ENCODE measurements at regions not wholly inside any gene's neighbourhood (a gene's known extent, or its start where the extent isn't known, plus 50 kb on each side); places are given as distances from the start of the nearest gene placed in this dataset.

GRCh38 chr3:30263238-30263924, 343.0 kb upstream of the TGFBR2 start:
- DNase-seq (ENCODE audit: low read depth): no peak

DNA sequence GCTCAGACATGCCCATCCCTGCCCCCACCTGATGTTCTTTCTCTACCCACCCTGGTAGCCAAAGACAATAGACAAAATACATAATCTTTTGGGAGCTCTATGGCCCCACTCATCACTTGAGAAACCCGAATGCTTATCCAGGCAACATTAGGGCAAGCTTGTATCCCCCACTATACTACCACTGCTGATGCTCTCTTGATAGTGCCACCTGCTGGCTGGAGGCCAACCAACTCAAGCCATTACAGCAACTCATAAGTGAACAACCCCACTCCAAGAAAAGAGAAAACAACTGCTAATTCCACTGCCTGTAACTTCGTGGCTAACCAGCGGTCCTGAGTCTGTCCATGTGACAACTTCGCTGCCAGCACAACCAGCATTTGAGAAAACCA, 342.5 kb upstream of the TGFBR2 start:
- DNase-seq (ENCODE audit: low read depth): no peak

- DNase-seq (ENCODE audit: low read depth): no peak
Measured at GRCh38 chr3:30266524-30266923, 339.9 kb upstream of the TGFBR2 start.

GRCh38 chr3:30268288-30268687, 338.1 kb upstream of the TGFBR2 start:
- DNase-seq (ENCODE audit: low read depth): no peak

DNA sequence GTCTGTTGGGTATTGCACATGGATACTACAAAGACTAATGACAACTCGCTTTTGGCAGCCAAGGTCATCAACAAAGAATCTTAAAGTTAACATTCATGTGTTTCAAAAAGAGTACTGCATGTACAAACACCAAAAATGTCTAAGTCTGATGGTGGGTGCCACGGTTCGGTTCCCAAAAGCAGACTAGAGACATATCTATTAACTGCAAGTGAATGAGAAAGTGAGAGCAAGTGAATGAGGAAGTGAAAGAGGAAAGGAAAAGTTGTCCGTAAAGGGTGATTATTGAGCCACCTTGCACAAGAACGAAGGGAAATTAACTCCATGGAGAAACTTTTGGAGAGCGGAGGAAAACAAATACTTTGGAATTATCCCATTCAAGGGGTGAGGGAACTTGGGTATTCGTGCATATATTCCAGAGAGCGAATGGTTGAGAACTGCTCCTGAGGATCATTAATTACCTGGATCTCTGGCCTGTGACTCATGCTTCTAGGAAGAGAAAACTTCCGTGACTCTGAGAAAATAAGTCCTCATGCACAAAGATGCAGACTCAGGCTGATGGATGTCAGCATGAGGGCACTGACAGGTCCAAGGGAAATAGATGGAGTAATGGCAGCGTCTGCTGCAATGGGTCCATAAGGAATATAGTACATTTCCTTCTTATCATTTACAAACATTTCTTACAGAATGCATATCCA, 336.5 kb upstream of the TGFBR2 start:
- DNase-seq (ENCODE audit: low read depth): no peak

- DNase-seq (ENCODE audit: low read depth): no peak
Measured at GRCh38 chr3:30271781-30272180, 334.6 kb upstream of the TGFBR2 start.

GRCh38 chr3:30273304-30274072, 332.9 kb upstream of the TGFBR2 start:
- DNase-seq (ENCODE audit: low read depth): no peak

DNA sequence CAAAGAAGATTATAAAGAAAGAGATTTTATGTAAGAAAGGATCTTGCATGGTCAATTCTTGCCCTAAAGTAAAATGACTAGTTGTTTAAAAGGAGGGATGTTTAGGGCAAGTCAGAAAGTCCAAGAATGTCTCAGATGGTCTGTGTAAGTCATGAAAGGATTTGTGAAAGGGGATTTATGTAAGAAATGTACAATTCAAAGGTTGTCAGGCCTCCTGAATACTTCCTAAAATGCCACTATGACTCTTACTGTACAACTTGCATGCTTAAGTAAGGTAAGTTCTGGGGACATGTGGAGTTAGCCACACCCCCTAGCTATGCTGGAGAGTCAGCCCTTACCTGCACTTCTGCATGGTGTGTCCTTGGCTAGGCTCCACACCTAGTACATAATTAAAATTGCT, 328.9 kb upstream of the TGFBR2 start:
- no peak for DNase-seq (ENCODE audit: low read depth)

- DNase-seq (ENCODE audit: low read depth): no peak
Measured at GRCh38 chr3:30281526-30281925, 324.9 kb upstream of the TGFBR2 start.

GRCh38 chr3:30282154-30282696, 324.2 kb upstream of the TGFBR2 start:
- no peak for DNase-seq (ENCODE audit: low read depth)

DNA sequence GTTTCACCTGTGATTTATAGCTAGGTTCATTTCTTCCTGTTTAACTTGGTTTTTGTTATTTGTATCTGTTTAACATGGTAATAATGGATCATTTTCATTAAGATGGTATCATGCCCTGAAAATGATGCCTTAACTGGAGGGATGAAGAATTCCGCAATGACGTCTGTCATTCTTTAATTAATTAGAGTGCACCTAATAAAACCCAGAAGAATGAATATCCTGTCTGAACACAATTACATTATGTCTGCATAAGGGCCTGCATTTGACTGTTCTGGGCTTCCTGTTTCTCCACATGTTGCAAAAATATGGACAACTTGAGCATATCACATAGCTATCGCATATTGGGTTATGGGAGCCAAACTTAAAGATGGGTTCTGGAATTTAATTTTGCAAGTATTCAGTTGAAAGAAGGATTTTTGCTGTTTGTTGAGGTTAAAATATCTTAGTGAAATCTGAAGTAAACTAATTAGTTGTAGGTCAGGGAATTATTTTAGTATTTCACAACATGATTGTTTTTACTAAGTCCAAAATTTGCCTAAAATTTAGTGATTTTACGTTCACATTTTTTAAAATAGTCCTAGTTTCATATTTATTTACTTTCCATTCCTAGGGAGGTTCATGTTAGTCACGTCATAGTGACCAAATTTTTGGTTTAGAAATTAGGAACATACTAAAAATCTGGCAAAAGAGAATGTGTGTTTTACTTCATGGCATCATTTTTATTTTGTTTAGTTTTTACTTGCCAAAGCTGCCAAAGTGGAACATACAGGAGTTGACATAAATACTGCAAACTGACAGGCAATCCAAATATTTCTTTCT, 321.0 kb upstream of the TGFBR2 start:
- DNase-seq (ENCODE audit: low read depth): no peak

DNA sequence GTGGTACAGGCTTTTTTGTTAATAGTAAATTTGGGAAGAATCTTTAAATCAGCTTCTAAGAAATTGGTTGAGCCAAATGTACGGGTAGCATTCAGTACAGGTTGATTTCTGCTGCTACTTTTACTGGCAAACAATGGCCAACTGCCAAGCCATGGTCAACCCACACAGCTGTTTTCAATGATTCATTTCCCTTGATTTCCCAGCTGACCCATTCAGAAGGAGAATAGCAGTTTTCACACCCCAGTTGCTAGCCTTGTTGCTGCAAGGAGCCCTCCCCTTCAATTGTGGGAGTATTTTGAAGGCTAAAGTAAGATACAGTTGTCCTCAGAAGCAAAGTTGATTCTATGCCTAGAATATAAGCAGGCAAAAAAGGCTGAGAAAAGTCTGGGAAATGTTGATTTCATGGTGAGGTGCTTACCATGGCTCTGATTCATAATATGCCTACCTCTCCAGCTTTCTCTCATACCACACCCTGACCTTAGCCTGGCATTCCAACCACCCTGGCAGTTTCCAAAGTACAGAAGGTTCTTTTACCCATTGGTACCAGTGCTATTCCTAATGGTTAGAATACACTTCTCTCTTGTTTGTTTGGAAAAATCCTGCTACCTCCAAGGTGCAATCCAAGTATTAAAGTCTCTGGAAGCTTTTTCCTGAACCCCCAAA, 320.3 kb upstream of the TGFBR2 start:
- no peak for DNase-seq (ENCODE audit: low read depth)

GRCh38 chr3:30286811-30287210, 319.6 kb upstream of the TGFBR2 start:
- DNase-seq (ENCODE audit: low read depth): no peak

- DNase-seq (ENCODE audit: low read depth): no peak
Measured at GRCh38 chr3:30288830-30289229, 317.6 kb upstream of the TGFBR2 start.

DNA sequence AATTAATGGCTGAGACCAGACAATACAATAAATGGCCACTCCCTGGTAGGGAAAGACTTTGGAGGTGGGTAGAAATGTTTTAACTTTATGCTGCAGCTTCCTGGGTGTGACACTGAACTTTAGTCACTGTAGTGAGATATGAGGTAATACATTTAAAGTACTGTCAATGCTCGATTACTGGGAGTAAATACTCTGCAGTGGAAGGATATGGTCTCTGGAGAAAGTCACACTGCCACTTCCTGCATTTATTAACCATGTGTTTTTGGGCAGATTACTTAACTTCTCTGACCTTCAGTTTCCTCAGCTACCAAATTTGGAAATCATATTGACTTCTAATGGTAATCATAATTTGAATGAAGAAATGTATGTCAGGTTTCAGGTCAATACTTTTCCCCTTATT, 317.1 kb upstream of the TGFBR2 start:
- DNase-seq (ENCODE audit: low read depth): no peak

- DNase-seq (ENCODE audit: low read depth): no peak
Measured at GRCh38 chr3:30289766-30290165, 316.6 kb upstream of the TGFBR2 start.

- DNase-seq (ENCODE audit: low read depth): no peak
Measured at GRCh38 chr3:30290479-30290878, 315.9 kb upstream of the TGFBR2 start.

DNA sequence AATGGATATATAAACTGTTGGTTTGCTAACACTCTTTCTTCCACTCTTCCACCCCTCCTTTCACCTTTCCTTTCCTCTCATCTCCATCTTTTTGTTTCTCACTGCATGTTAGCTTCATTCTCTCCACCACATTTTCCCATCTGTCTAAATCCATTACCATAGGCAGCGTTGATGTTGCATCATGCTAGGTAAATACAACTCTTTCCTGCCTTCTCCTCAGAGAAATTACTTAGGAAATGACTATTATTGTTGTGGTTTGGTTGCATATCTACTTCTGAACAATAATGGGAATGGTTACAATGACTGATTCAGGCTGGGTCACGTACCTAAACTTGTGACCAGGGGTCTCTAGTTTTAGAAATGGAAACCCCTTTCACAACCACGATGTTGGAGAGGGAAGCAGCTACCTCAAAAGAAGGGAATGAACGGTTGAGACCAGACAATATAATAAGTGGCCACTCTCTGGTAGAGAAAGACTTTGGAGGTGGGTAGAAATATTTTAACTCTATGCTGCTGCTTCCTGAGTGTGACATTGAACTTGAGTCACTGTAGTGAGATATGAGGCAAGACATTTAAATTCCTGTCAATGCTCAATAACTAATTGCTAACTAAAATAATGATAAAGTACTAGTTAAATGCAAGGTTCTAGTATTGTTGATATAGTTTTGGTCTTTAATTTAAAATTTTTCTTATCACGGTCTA, 314.1 kb upstream of the TGFBR2 start:
- no peak for DNase-seq (ENCODE audit: low read depth)

DNA sequence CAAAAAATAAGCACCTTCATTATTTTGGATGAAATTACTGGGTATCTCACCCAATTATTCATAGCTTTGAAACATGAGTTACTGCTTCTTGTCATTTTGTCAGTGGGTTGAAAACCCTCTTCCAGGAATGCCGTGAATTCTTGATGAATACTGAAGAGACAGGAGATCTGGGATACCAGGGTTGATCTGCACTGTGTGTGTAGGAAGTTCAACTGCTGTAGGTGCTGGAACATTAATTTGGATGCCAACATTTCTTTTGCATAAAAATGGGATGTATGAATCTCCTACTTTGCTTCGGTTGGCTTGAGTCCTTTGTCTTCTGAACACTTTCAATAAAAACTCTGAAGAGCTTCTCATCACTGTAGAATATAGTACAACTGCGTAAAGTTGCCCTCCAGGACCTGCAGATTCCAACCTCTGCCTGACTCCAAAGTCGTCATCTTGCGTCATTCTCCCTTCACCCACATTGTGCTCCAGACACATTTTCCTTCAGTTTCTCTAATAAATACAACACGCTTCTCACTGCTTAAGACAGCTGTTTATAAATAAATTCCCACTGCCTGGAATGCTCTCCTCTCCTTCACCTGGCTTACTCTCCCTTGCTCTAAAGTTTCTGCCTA, 312.7 kb upstream of the TGFBR2 start:
- DNase-seq (ENCODE audit: low read depth): no peak

- DNase-seq (ENCODE audit: low read depth): no peak
Measured at GRCh38 chr3:30294241-30294667, 312.1 kb upstream of the TGFBR2 start.
